Body of pancreas (tissue), 4 donors: ENCODE measurements at regions not wholly inside any gene's neighbourhood (a gene's known extent, or its start where the extent isn't known, plus 50 kb on each side); places are given as distances from the start of the nearest gene placed in this dataset.

Experiments used
- ATAC-seq: fragments of 150-250 bp; one replicate; pipeline ENCODE4 v1.9.1; 2016
- DNase-seq, 4 donors: peaks; one replicate each; pipeline ENCODE4 v3.0.0-alpha.2; 2019
- H3K27ac ChIP-seq, 4 donors: fragments of 200-600 bp; sonication (generic); 1 replicate in 3 of 4; 2 replicates in 1 of 4; pipeline versions ENCODE4 v1.5.1 to v1.6.1; 2016 to 2019; ENCODE audit warnings: mild to moderate bottlenecking in 1 of 4, mixed read lengths in 1 of 4, moderate library complexity in 1 of 4
- H3K27me3 ChIP-seq, 2 donors: fragments of 200-600 bp; sonication (generic); one replicate each; pipeline ENCODE4 v1.6.0; 2016; ENCODE audit warnings: mild to moderate bottlenecking in 1 of 2
- H3K36me3 ChIP-seq, 2 donors: fragments of 200-600 bp; sonication (generic); replicated peaks in 1 of 2; 2 replicates each; pipeline ENCODE4 v1.5.1; 2016; ENCODE audit warnings: low read depth in 2 of 2; ENCODE audit not compliant: insufficient read depth in 1 of 2
- H3K4me1 ChIP-seq: fragments of 200-600 bp; sonication (generic); one replicate; pipeline ENCODE4 v1.6.0; 2016
- H3K4me3 ChIP-seq, 2 donors: fragments of 200-600 bp; sonication (generic); 1 replicate in 1 of 2; 2 replicates in 1 of 2; pipeline ENCODE4 v1.5.1; 2016 to 2019
- H3K9me3 ChIP-seq, 3 donors: fragments of 200-600 bp; sonication (generic); 1 replicate in 2 of 3; 2 replicates in 1 of 3; pipeline ENCODE4 v1.5.1; 2016
- CTCF ChIP-seq, 7 experiments: fragments of 450-650 bp in 4 of 7; fragments of 200-600 bp in 3 of 7; sonication (generic) in 3 of 7; IDR thresholded peaks; one replicate each; pipeline ENCODE4 v1.5.1; 2016 to 2019; ENCODE audit warnings: antibody characterized with exemption in 7 of 7
- POLR2A ChIP-seq, 3 donors: fragments of 450-650 bp; IDR thresholded peaks; one replicate each; pipeline ENCODE4 v1.6.1; 2016; ENCODE audit warnings: antibody characterized with exemption in 3 of 3, mild to moderate bottlenecking in 2 of 3
- WGBS, 2 donors: methylation state at CpG; one replicate each; pipeline ENCODE4 v1.1.5; 2017; 5-methylcytosine and 5-hydroxymethylcytosine counted together
- intact Hi-C: fragments of 100-400 bp; cut with DNase I; formaldehyde crosslinking; loops from one replicate; pipeline ENCODE4 v1.15.1; 2023

- Histone ChIP-seq H3K27ac (no peak overlapping the region), H3K9me3 (no peaks in the 10 kb centered on the region), H3K4me3 (no peak overlapping the region), H3K4me1 (no peaks in the 10 kb centered on the region), H3K27me3 (no peaks in the 10 kb centered on the region), H3K36me3 (no peaks in the 10 kb centered on the region)
- TF ChIP-seq POLR2A (IDR thresholded peaks at IDR 0.05) (no peak), CTCF (IDR thresholded peaks at IDR 0.05) (peak; percentile 63 to 90 (median 80))
- DNase-seq (peak; percentile 68 to 75 (median 70)), ATAC-seq (peak; percentile 68)
- intact Hi-C loops: loop anchor here (5.0 kb wide), 1 partner anchor 523 kb away; no protein-coding TSS in a partner anchor
- WGBS, 2 donors: 20 to 33% methylated on average over 5 to 11 of the region's 11 CpGs
Observed at GRCh38 chr5:136769900-136770684, 404.7 kb upstream of the TRPC7 start.

GRCh38 chr5:136769093-136769492, 403.7 kb upstream of the TRPC7 start:
- Histone ChIP-seq H3K4me3 (no peak overlapping the region), H3K27ac (no peak overlapping the region), H3K36me3 (no peaks in the 10 kb centered on the region), H3K27me3 (no peaks in the 10 kb centered on the region), H3K4me1 (no peaks in the 10 kb centered on the region), H3K9me3 (no peaks in the 10 kb centered on the region)
- TF ChIP-seq CTCF (IDR thresholded peaks at IDR 0.05): no peak
- TF ChIP-seq POLR2A (IDR thresholded peaks at IDR 0.05): no peak
- no peak for DNase-seq
- intact Hi-C loops: no loop called here
- ATAC-seq: no peak
- WGBS, 2 donors: 69 to 82% methylated on average over 3 to 4 of the region's 4 CpGs

GRCh38 chr5:136768457-136768856, 403.1 kb upstream of the TRPC7 start:
- WGBS, 2 donors: 49 to 59% methylated on average over 4 of the region's 4 CpGs
- no peaks in the 10 kb centered on the region for H3K27me3 ChIP-seq
- no peaks in the 10 kb centered on the region for H3K9me3 ChIP-seq
- TF ChIP-seq CTCF (IDR thresholded peaks at IDR 0.05) (no peak), POLR2A (IDR thresholded peaks at IDR 0.05) (no peak)
- no peak overlapping the region for H3K4me3 ChIP-seq
- DNase-seq: no peak
- H3K27ac ChIP-seq: no peak overlapping the region
- no peaks in the 10 kb centered on the region for H3K36me3 ChIP-seq
- no peak for ATAC-seq
- intact Hi-C loops: no loop called here
- no peaks in the 10 kb centered on the region for H3K4me1 ChIP-seq

GRCh38 chr5:136766456-136766855, 401.1 kb upstream of the TRPC7 start:
- ATAC-seq: no peak
- intact Hi-C loops: no loop called here
- no peaks in the 10 kb centered on the region for H3K9me3 ChIP-seq
- DNase-seq: no peak
- no peak for TF ChIP-seq POLR2A (IDR thresholded peaks at IDR 0.05)
- no peak for TF ChIP-seq CTCF (IDR thresholded peaks at IDR 0.05)
- no peaks in the 10 kb centered on the region for H3K4me1 ChIP-seq
- H3K27ac ChIP-seq: no peak overlapping the region
- no peaks in the 10 kb centered on the region for H3K27me3 ChIP-seq
- 68 to 79% methylated on average over 3 of the region's 3 CpGs for WGBS, 2 donors
- H3K4me3 ChIP-seq: no peak overlapping the region
- H3K36me3 ChIP-seq: no peaks in the 10 kb centered on the region

- WGBS, 2 donors: 88 to 89% methylated on average over 2 of the region's 2 CpGs
- DNase-seq: no peak
Observed at GRCh38 chr5:136764601-136765000, 399.3 kb upstream of the TRPC7 start.

More at GRCh38 chr5:136764601-136765000, 399.3 kb upstream of the TRPC7 start:
- H3K4me1 ChIP-seq: no peaks in the 10 kb centered on the region
- H3K9me3 ChIP-seq: no peaks in the 10 kb centered on the region
- no peak for ATAC-seq
- no peaks in the 10 kb centered on the region for H3K36me3 ChIP-seq
- no peaks in the 10 kb centered on the region for H3K27me3 ChIP-seq
- no peak overlapping the region for H3K4me3 ChIP-seq
- no peak overlapping the region for H3K27ac ChIP-seq
- intact Hi-C loops: no loop called here
- TF ChIP-seq POLR2A (IDR thresholded peaks at IDR 0.05) (no peak), CTCF (IDR thresholded peaks at IDR 0.05) (no peak)
